HEK293T (cell line): ENCODE measurements at regions not wholly inside any gene's neighbourhood (a gene's known extent, or its start where the extent isn't known, plus 50 kb on each side); places are given as distances from the start of the nearest gene placed in this dataset.

Source experiments
- ARNT ChIP-seq: fragments of 450-650 bp; IDR thresholded peaks from 2 replicates; pipeline ENCODE4 v1.6.1; 2017; ENCODE audit warnings: mild to moderate bottlenecking
- BHLHE40 ChIP-seq: fragments of 450-650 bp; IDR thresholded peaks from 2 replicates; pipeline ENCODE4 v1.6.1; 2016; ENCODE audit warnings: mild to moderate bottlenecking, moderate library complexity, borderline replicate concordance
- ELF4 ChIP-seq: fragments of 450-650 bp; IDR thresholded peaks from 2 replicates; pipeline ENCODE4 v1.6.1; 2017; ENCODE audit warnings: antibody characterized with exemption
- FOXA1 ChIP-seq: fragments of 450-650 bp; IDR thresholded peaks from 2 replicates; pipeline ENCODE4 v1.6.1; 2016; ENCODE audit warnings: mild to moderate bottlenecking
- FOXK2 ChIP-seq: fragments of 450-650 bp; IDR thresholded peaks from 2 replicates; pipeline ENCODE4 v1.6.1; 2016; ENCODE audit warnings: mild to moderate bottlenecking
- HDGF ChIP-seq: fragments of 450-650 bp; IDR thresholded peaks from 2 replicates; pipeline ENCODE4 v1.6.1; 2017; ENCODE audit warnings: antibody characterized with exemption, borderline replicate concordance
- NFRKB ChIP-seq: fragments of 450-650 bp; IDR thresholded peaks from 2 replicates; pipeline ENCODE4 v1.6.1; 2016; ENCODE audit warnings: mild to moderate bottlenecking, moderate library complexity
- SP1 ChIP-seq: fragments of 450-650 bp; IDR thresholded peaks from 2 replicates; pipeline ENCODE4 v1.6.1; 2017
- TF ChIP-seq, protein P1 (sequence below): fragments of 450-650 bp; IDR thresholded peaks from 2 replicates; pipeline ENCODE4 v1.6.1; 2016

- TF ChIP-seq BHLHE40 (no peak), FOXK2 (no peak), ARNT (no peak), FOXA1 (no peak), ELF4 (no peak), NFRKB (no peak), HDGF (no peak), SP1 (no peak)
- TF ChIP-seq, protein P1, sequence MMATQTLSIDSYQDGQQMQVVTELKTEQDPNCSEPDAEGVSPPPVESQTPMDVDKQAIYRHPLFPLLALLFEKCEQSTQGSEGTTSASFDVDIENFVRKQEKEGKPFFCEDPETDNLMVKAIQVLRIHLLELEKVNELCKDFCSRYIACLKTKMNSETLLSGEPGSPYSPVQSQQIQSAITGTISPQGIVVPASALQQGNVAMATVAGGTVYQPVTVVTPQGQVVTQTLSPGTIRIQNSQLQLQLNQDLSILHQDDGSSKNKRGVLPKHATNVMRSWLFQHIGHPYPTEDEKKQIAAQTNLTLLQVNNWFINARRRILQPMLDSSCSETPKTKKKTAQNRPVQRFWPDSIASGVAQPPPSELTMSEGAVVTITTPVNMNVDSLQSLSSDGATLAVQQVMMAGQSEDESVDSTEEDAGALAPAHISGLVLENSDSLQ, result no peak
These were observed 77.2 kb upstream of the FOXD3 start for GRCh38 chr1:63245186-63245585.
